ENCODE measurements at regions not wholly inside any gene's neighbourhood (a gene's known extent, or its start where the extent isn't known, plus 50 kb on each side); places are given as distances from the start of the nearest gene placed in this dataset.

- FAIRE-seq (peak; percentile 62), DNase-seq (ENCODE audit: low read depth in 1 of 2, low spot score in 2 of 2) (peak; percentile 54 to 73)
- no peak overlapping the region for H3K4ac ChIP-seq (replicated peaks; ENCODE audit: insufficient read length, low read depth, low read length)
- H4K91ac ChIP-seq (replicated peaks; ENCODE audit: insufficient read length, low read length), result no peak overlapping the region
- peak overlapping the region; percentile 45; the same call in 1 of the 2 replicates for H2AFZ ChIP-seq (ENCODE audit: low read length)
- no peak overlapping the region for H3K56ac ChIP-seq (replicated peaks; ENCODE audit: insufficient read length, low read depth, low read length)
- H3K14ac ChIP-seq (ENCODE audit: insufficient read length), result no peak overlapping the region
- H2BK120ac ChIP-seq (replicated peaks; ENCODE audit: low read depth, low read length), result no peak overlapping the region
- H2BK20ac ChIP-seq (ENCODE audit: low read length), result no peak overlapping the region
- no peaks in the 10 kb centered on the region for H3K27me3 ChIP-seq (replicated peaks in 1 of 4; ENCODE audit: control insufficient read depth in 3 of 4, extremely low read depth in 1 of 4, insufficient read depth in 3 of 4, low read length in 3 of 4)
- no peak overlapping the region for H3K27ac ChIP-seq (ENCODE audit: low read depth, low read length)
- ChIA-PET POLR2A (ENCODE audit: partially characterized antibody) (interaction anchor here (0.6 to 1.8 kb wide), 15 partner anchors 10 to 366 kb away, joined by 3 to 13 read pairs (median 3); no protein-coding TSS in a partner anchor), CTCF (ENCODE audit: partially characterized antibody) (interaction anchor here (0.7 to 0.9 kb wide), 3 partner anchors 128 to 328 kb away, joined by 3 to 4 read pairs (median 3); no protein-coding TSS in a partner anchor)
- no peaks in the 10 kb centered on the region for H4K20me1 ChIP-seq (replicated peaks in 1 of 2; ENCODE audit: control insufficient read depth in 1 of 2, insufficient read depth in 2 of 2, low read length in 2 of 2)
- H4K5ac ChIP-seq (ENCODE audit: insufficient read length, low read depth, low read length), result peak overlapping the region; percentile 29
- peak overlapping the region; percentile 86; the same call in 1 of the 2 replicates for H4K8ac ChIP-seq (ENCODE audit: extremely low read depth, insufficient read depth, low read length)
- H2BK12ac ChIP-seq (ENCODE audit: low read depth, low read length), result no peak overlapping the region
- H3K9ac ChIP-seq (replicated peaks in 1 of 4; ENCODE audit: extremely low read depth in 1 of 4, low read depth in 3 of 4, low read length in 3 of 4), result peak overlapping the region in 3 of 4 experiments; percentile 0 to 29 (median 10); a peak in 2 of 7 replicates
- no peak overlapping the region for H2AK5ac ChIP-seq (ENCODE audit: low read depth, low read length)
- no peaks in the 10 kb centered on the region; the same call in 1 of the 2 replicates for H3K23me2 ChIP-seq (ENCODE audit: low read depth, low read length)
- no peaks in the 10 kb centered on the region for H3K9me3 ChIP-seq (ENCODE audit: insufficient read depth in 2 of 2, low read depth in 1 of 2, low read length in 1 of 2)
- 20% methylated on average over 20 of the region's 23 CpGs; no CpG with 5 or more reads in 1 of the 2 experiments for WGBS, 2 experiments (ENCODE audit: extremely low coverage in 1 of 2, insufficient coverage in 1 of 2, insufficient read length in 1 of 2, insufficient replicate concordance in 2 of 2, low coverage in 1 of 2, low lambda C conversion rate in 2 of 2, missing lambda C conversion rate in 1 of 2)
- peak overlapping the region; percentile 53 to 73 (median 59) for H3K4me3 ChIP-seq (ENCODE audit: extremely low read depth in 1 of 4, insufficient read depth in 2 of 4, low read depth in 3 of 4, low read length in 4 of 4)
- no peak overlapping the region for H2BK15ac ChIP-seq (ENCODE audit: low read length)
- H3K23ac ChIP-seq (ENCODE audit: insufficient read length), result no peak overlapping the region
- H3K36me3 ChIP-seq (ENCODE audit: control insufficient read depth in 2 of 4, insufficient read depth in 4 of 4, low read length in 3 of 4), result no peaks in the 10 kb centered on the region
- no peak overlapping the region for H3K18ac ChIP-seq (ENCODE audit: extremely low read depth, low read length)
- H3K79me1 ChIP-seq (ENCODE audit: low read depth, low read length), result no peaks in the 10 kb centered on the region
- no peaks in the 10 kb centered on the region for H3K4me1 ChIP-seq (replicated peaks in 1 of 4; ENCODE audit: control insufficient read depth in 3 of 4, insufficient read depth in 4 of 4, low read length in 3 of 4)
- 0 out of 4 replicates have a peak, but pooled peaks cover 0 to 6% of the 10 kb centered on the region in 2 experiments for H3K79me2 ChIP-seq (ENCODE audit: control insufficient read depth in 1 of 2, insufficient read depth in 2 of 2, low read length in 2 of 2)
- H3K4me2 ChIP-seq (ENCODE audit: insufficient read depth in 1 of 2, low read depth in 2 of 2, low read length in 2 of 2), result peak overlapping the region; percentile 70 to 80
- H2BK5ac ChIP-seq (ENCODE audit: low read depth, low read length), result no peak overlapping the region
- TF ChIP-seq RFX5 (IDR thresholded peaks at IDR 0.05; ENCODE audit: borderline replicate concordance, low read depth, low read length), result no peak
- TF ChIP-seq POLR2AphosphoS5 (IDR thresholded peaks at IDR 0.05; ENCODE audit: low read depth, low read length), result peak; percentile 95
- no peak for TF ChIP-seq CBX5 (IDR thresholded peaks at IDR 0.05; ENCODE audit: low read depth, low read length)
- TF ChIP-seq TAF7 (optimal IDR thresholded peaks at IDR 0.05; ENCODE audit: borderline replicate concordance, low read depth, low read length), result peak; percentile 79
- no peak for TF ChIP-seq KDM1A (IDR thresholded peaks at IDR 0.05; ENCODE audit: borderline replicate concordance, low read length)
- TF ChIP-seq CHD2 (IDR thresholded peaks at IDR 0.05; ENCODE audit: low read length), result no peak
- no peak for TF ChIP-seq CTBP2 (IDR thresholded peaks at IDR 0.05; ENCODE audit: borderline replicate concordance, insufficient read depth, insufficient read length, low read length)
- TF ChIP-seq RAD21 (IDR thresholded peaks at IDR 0.05 in 1 of 2, conservative IDR thresholded peaks at IDR 0.05 in 1 of 2; ENCODE audit: low read depth in 2 of 2, low read length in 2 of 2), result no peak; a peak in 1 of 4 replicates
- TF ChIP-seq MAFK (IDR thresholded peaks at IDR 0.05; ENCODE audit: low read depth, low read length), result no peak
- TF ChIP-seq ASH2L (IDR thresholded peaks at IDR 0.05; ENCODE audit: low read length), result no peak
- TF ChIP-seq SP2 (IDR thresholded peaks at IDR 0.05; ENCODE audit: low read length), result no peak
These were observed 370.0 kb downstream of the FGF9 start for GRCh38 chr13:22040810-22041364.
